GM23338 (cell line): ENCODE measurements at regions not wholly inside any gene's neighbourhood (a gene's known extent, or its start where the extent isn't known, plus 50 kb on each side); places are given as distances from the start of the nearest gene placed in this dataset.

Source experiments
- ATAC-seq: fragments of 200-7000 bp; cut with Tn5 transposase; 3 replicates; pipeline ENCODE4 v1.9.1; 2020
- DNase-seq: peaks from one replicate; pipeline ENCODE4 v3.0.0-alpha.2; 2015; ENCODE audit warnings: low spot score
- H2AFZ ChIP-seq: fragments of 200-600 bp; sonication (generic); 2 replicates; pipeline ENCODE4 v1.8.0; 2016; ENCODE audit warnings: antibody characterized with exemption, mild to moderate bottlenecking, moderate library complexity
- H3F3A ChIP-seq: fragments of 200-600 bp; sonication (generic); replicated peaks from 2 replicates; pipeline ENCODE4 v1.8.0; 2017; ENCODE audit warnings: antibody characterized with exemption, mixed run types, low read depth
- H3K27ac ChIP-seq: fragments of 200-600 bp; sonication (generic); 2 replicates; pipeline ENCODE4 v1.6.1; 2016; ENCODE audit warnings: low read depth
- H3K27me3 ChIP-seq: fragments of 200-600 bp; sonication (generic); 2 replicates; pipeline ENCODE4 v1.8.0; 2016; ENCODE audit warnings: mild to moderate bottlenecking, mixed run types, moderate library complexity; ENCODE audit not compliant: insufficient read depth
- H3K36me3 ChIP-seq: fragments of 200-600 bp; sonication (generic); 2 replicates; pipeline ENCODE4 v1.8.0; 2016; ENCODE audit warnings: mild to moderate bottlenecking; ENCODE audit not compliant: insufficient read depth
- H3K4me1 ChIP-seq: fragments of 200-600 bp; sonication (generic); 2 replicates; pipeline ENCODE4 v1.8.0; 2016; ENCODE audit warnings: mild to moderate bottlenecking, moderate library complexity; ENCODE audit not compliant: insufficient read depth
- H3K4me2 ChIP-seq: fragments of 200-600 bp; sonication (generic); 2 replicates; pipeline ENCODE4 v1.7.1; 2017; ENCODE audit warnings: mixed run types
- H3K4me3 ChIP-seq: fragments of 200-600 bp; sonication (generic); 2 replicates; pipeline ENCODE4 v1.6.1; 2016; ENCODE audit warnings: mixed run types
- H3K79me2 ChIP-seq: fragments of 200-600 bp; sonication (generic); replicated peaks from 2 replicates; pipeline ENCODE4 v1.8.0; 2017; ENCODE audit warnings: mild to moderate bottlenecking; ENCODE audit not compliant: insufficient read depth
- H3K9me2 ChIP-seq: fragments of 200-600 bp; sonication (generic); 2 replicates; pipeline ENCODE4 v1.8.0; 2017; ENCODE audit not compliant: insufficient read depth
- H4K20me1 ChIP-seq: fragments of 200-600 bp; sonication (generic); replicated peaks from 2 replicates; pipeline ENCODE4 v1.8.0; 2017; ENCODE audit warnings: mild to moderate bottlenecking; ENCODE audit not compliant: insufficient read depth
- H3K27ac Mint-ChIP-seq: 2 replicates; pipeline ENCODE4 v1.8.0; 2020; ENCODE audit warnings: inconsistent platforms, mild to moderate bottlenecking, moderate library complexity, mixed read lengths
- H3K27me3 Mint-ChIP-seq: 3 replicates; pipeline ENCODE4 v1.8.0; 2022; ENCODE audit warnings: low read depth, mild to moderate bottlenecking, moderate library complexity, mixed read lengths, inconsistent platforms; ENCODE audit not compliant: insufficient read depth, poor library complexity
- H3K36me3 Mint-ChIP-seq: 3 replicates; pipeline ENCODE4 v1.8.0; 2021; ENCODE audit warnings: low read depth, mild to moderate bottlenecking, inconsistent platforms, moderate library complexity, mixed read lengths
- H3K4me1 Mint-ChIP-seq: 3 replicates; pipeline ENCODE4 v1.8.0; 2020; ENCODE audit warnings: mild to moderate bottlenecking, inconsistent platforms, mixed read lengths
- H3K4me3 Mint-ChIP-seq: 3 replicates; pipeline ENCODE4 v1.8.0; 2021; ENCODE audit warnings: moderate library complexity, mild to moderate bottlenecking, inconsistent platforms, mixed read lengths
- H3K9me3 Mint-ChIP-seq: 3 replicates; pipeline ENCODE4 v1.8.0; 2020; ENCODE audit warnings: moderate library complexity, mild to moderate bottlenecking, inconsistent platforms, mixed read lengths
- EZH2 ChIP-seq: fragments of 200-600 bp; sonication (generic); IDR thresholded peaks from one replicate; pipeline ENCODE4 v1.8.0; 2017; ENCODE audit warnings: antibody characterized with exemption, mild to moderate bottlenecking, low read depth; ENCODE audit not compliant: unreplicated experiment
- EZH2phosphoT487 ChIP-seq: fragments of 200-600 bp; sonication (generic); IDR thresholded peaks from one replicate; pipeline ENCODE4 v1.8.1; 2018; ENCODE audit warnings: antibody characterized with exemption; ENCODE audit not compliant: unreplicated experiment
- JUNB ChIP-seq: IDR thresholded peaks from one replicate; pipeline ENCODE4 v1.6.1; 2016; ENCODE audit warnings: antibody characterized with exemption; ENCODE audit not compliant: unreplicated experiment
- NANOG ChIP-seq: IDR thresholded peaks from 2 replicates; pipeline ENCODE4 v1.6.1; 2016; ENCODE audit warnings: antibody characterized with exemption, borderline replicate concordance
- POLR2AphosphoS5 ChIP-seq: IDR thresholded peaks from 2 replicates; pipeline ENCODE4 v1.6.1; 2016; ENCODE audit warnings: antibody characterized with exemption, low read depth
- STAT1 ChIP-seq: IDR thresholded peaks from one replicate; pipeline ENCODE4 v1.6.1; 2016; ENCODE audit warnings: antibody characterized with exemption; ENCODE audit not compliant: unreplicated experiment
- ZNF114 ChIP-seq: fragments of 250-450 bp; sonication (Bioruptor Pico); IDR thresholded peaks from 2 replicates; pipeline ENCODE4 v1.5.0; 2020; ENCODE audit warnings: mild to moderate bottlenecking, moderate library complexity
- TF ChIP-seq, protein P1 (sequence below): IDR thresholded peaks from 2 replicates; pipeline ENCODE4 v1.6.1; 2016; ENCODE audit warnings: antibody characterized with exemption
- TF ChIP-seq, protein P2 (sequence below): IDR thresholded peaks from one replicate; pipeline ENCODE4 v1.6.1; 2018; ENCODE audit warnings: antibody characterized with exemption; ENCODE audit not compliant: unreplicated experiment
- TF ChIP-seq, protein P3 (sequence below), 2 experiments: fragments of 200-600 bp in 1 of 2; sonication (generic) in 1 of 2; conservative IDR thresholded peaks; 2 replicates each; pipeline versions ENCODE4 v1.5.1 to v1.6.1; 2016 to 2017; ENCODE audit warnings: antibody characterized with exemption in 2 of 2, low read depth in 2 of 2, mild to moderate bottlenecking in 2 of 2, moderate library complexity in 1 of 2
- TF ChIP-seq, protein P4 (sequence below): fragments of 250-450 bp; sonication (Bioruptor Pico); IDR thresholded peaks from 2 replicates; pipeline ENCODE4 v1.5.0; 2020; ENCODE audit warnings: mild to moderate bottlenecking, moderate library complexity

DNA sequence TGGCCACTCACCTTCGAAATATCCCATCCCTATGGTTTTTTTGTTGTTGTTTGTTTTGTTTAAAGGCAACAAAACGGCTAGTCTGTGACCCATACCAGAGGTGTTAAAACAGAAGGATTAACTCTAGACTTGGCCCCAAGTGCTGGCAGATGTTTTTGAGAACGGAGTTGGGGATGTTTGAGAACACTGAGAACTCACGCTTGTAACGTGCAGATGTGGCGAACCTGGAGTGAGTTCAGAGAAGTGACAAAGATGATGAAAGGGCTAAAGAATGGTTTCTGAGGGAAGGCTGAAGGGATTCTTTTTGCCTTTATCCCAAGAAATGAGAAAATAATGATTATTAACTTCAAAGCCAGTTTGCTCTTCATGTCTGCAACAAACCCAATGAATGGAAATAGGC lies 286.5 kb downstream of the ZNF608 start:
- no peak overlapping the region for H2AFZ ChIP-seq
- no peaks in the 10 kb centered on the region for H4K20me1 ChIP-seq
- ATAC-seq (no peak), DNase-seq (no peak)
- Mint-ChIP-seq H3K4me1 (peaks cover 20% of the 10 kb centered on the region), H3K4me3 (no peak overlapping the region), H3K27me3 (no peaks in the 10 kb centered on the region), H3K36me3 (peaks cover 51% of the 10 kb centered on the region), H3K9me3 (peaks cover 27% of the 10 kb centered on the region), H3K27ac (no peak overlapping the region)
- H3K4me1 ChIP-seq = peaks cover 25% of the 10 kb centered on the region
- H3F3A ChIP-seq = no peaks in the 10 kb centered on the region
- TF ChIP-seq POLR2AphosphoS5 (no peak), EZH2 (no peak), JUNB (no peak), ZNF114 (CRISPR knock-in tag) (no peak), STAT1 (no peak), NANOG (no peak), EZH2phosphoT487 (no peak)
- TF ChIP-seq, protein P1, sequence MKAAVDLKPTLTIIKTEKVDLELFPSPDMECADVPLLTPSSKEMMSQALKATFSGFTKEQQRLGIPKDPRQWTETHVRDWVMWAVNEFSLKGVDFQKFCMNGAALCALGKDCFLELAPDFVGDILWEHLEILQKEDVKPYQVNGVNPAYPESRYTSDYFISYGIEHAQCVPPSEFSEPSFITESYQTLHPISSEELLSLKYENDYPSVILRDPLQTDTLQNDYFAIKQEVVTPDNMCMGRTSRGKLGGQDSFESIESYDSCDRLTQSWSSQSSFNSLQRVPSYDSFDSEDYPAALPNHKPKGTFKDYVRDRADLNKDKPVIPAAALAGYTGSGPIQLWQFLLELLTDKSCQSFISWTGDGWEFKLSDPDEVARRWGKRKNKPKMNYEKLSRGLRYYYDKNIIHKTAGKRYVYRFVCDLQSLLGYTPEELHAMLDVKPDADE = no peak
- TF ChIP-seq, protein P2, sequence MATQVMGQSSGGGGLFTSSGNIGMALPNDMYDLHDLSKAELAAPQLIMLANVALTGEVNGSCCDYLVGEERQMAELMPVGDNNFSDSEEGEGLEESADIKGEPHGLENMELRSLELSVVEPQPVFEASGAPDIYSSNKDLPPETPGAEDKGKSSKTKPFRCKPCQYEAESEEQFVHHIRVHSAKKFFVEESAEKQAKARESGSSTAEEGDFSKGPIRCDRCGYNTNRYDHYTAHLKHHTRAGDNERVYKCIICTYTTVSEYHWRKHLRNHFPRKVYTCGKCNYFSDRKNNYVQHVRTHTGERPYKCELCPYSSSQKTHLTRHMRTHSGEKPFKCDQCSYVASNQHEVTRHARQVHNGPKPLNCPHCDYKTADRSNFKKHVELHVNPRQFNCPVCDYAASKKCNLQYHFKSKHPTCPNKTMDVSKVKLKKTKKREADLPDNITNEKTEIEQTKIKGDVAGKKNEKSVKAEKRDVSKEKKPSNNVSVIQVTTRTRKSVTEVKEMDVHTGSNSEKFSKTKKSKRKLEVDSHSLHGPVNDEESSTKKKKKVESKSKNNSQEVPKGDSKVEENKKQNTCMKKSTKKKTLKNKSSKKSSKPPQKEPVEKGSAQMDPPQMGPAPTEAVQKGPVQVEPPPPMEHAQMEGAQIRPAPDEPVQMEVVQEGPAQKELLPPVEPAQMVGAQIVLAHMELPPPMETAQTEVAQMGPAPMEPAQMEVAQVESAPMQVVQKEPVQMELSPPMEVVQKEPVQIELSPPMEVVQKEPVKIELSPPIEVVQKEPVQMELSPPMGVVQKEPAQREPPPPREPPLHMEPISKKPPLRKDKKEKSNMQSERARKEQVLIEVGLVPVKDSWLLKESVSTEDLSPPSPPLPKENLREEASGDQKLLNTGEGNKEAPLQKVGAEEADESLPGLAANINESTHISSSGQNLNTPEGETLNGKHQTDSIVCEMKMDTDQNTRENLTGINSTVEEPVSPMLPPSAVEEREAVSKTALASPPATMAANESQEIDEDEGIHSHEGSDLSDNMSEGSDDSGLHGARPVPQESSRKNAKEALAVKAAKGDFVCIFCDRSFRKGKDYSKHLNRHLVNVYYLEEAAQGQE = no peak
- TF ChIP-seq, protein P3, sequence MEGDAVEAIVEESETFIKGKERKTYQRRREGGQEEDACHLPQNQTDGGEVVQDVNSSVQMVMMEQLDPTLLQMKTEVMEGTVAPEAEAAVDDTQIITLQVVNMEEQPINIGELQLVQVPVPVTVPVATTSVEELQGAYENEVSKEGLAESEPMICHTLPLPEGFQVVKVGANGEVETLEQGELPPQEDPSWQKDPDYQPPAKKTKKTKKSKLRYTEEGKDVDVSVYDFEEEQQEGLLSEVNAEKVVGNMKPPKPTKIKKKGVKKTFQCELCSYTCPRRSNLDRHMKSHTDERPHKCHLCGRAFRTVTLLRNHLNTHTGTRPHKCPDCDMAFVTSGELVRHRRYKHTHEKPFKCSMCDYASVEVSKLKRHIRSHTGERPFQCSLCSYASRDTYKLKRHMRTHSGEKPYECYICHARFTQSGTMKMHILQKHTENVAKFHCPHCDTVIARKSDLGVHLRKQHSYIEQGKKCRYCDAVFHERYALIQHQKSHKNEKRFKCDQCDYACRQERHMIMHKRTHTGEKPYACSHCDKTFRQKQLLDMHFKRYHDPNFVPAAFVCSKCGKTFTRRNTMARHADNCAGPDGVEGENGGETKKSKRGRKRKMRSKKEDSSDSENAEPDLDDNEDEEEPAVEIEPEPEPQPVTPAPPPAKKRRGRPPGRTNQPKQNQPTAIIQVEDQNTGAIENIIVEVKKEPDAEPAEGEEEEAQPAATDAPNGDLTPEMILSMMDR (conservative IDR thresholded peaks at IDR 0.05; ENCODE audit: low read depth in 2 of 2) = no peak
- TF ChIP-seq, protein P4, sequence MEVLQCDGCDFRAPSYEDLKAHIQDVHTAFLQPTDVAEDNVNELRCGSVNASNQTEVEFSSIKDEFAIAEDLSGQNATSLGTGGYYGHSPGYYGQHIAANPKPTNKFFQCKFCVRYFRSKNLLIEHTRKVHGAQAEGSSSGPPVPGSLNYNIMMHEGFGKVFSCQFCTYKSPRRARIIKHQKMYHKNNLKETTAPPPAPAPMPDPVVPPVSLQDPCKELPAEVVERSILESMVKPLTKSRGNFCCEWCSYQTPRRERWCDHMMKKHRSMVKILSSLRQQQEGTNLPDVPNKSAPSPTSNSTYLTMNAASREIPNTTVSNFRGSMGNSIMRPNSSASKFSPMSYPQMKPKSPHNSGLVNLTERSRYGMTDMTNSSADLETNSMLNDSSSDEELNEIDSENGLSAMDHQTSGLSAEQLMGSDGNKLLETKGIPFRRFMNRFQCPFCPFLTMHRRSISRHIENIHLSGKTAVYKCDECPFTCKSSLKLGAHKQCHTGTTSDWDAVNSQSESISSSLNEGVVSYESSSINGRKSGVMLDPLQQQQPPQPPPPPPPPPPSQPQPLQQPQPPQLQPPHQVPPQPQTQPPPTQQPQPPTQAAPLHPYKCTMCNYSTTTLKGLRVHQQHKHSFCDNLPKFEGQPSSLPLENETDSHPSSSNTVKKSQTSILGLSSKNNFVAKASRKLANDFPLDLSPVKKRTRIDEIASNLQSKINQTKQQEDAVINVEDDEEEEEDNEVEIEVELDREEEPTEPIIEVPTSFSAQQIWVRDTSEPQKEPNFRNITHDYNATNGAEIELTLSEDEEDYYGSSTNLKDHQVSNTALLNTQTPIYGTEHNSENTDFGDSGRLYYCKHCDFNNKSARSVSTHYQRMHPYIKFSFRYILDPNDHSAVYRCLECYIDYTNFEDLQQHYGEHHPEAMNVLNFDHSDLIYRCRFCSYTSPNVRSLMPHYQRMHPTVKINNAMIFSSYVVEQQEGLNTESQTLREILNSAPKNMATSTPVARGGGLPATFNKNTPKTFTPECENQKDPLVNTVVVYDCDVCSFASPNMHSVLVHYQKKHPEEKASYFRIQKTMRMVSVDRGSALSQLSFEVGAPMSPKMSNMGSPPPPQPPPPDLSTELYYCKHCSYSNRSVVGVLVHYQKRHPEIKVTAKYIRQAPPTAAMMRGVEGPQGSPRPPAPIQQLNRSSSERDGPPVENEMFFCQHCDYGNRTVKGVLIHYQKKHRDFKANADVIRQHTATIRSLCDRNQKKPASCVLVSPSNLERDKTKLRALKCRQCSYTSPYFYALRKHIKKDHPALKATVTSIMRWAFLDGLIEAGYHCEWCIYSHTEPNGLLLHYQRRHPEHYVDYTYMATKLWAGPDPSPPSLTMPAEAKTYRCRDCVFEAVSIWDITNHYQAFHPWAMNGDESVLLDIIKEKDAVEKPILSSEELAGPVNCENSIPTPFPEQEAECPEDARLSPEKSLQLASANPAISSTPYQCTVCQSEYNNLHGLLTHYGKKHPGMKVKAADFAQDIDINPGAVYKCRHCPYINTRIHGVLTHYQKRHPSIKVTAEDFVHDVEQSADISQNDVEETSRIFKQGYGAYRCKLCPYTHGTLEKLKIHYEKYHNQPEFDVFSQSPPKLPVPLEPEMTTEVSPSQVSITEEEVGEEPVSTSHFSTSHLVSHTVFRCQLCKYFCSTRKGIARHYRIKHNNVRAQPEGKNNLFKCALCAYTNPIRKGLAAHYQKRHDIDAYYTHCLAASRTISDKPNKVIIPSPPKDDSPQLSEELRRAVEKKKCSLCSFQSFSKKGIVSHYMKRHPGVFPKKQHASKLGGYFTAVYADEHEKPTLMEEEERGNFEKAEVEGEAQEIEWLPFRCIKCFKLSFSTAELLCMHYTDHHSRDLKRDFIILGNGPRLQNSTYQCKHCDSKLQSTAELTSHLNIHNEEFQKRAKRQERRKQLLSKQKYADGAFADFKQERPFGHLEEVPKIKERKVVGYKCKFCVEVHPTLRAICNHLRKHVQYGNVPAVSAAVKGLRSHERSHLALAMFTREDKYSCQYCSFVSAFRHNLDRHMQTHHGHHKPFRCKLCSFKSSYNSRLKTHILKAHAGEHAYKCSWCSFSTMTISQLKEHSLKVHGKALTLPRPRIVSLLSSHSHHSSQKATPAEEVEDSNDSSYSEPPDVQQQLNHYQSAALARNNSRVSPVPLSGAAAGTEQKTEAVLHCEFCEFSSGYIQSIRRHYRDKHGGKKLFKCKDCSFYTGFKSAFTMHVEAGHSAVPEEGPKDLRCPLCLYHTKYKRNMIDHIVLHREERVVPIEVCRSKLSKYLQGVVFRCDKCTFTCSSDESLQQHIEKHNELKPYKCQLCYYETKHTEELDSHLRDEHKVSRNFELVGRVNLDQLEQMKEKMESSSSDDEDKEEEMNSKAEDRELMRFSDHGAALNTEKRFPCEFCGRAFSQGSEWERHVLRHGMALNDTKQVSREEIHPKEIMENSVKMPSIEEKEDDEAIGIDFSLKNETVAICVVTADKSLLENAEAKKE (CRISPR knock-in tag) = no peak
- H3K27ac ChIP-seq = no peak overlapping the region
- no peaks in the 10 kb centered on the region for H3K36me3 ChIP-seq
- H3K9me2 ChIP-seq = no peaks in the 10 kb centered on the region; the same call in 1 of the 2 replicates
- no peak overlapping the region for H3K4me3 ChIP-seq
- no peaks in the 10 kb centered on the region for H3K79me2 ChIP-seq
- no peak overlapping the region for H3K4me2 ChIP-seq
- no peaks in the 10 kb centered on the region for H3K27me3 ChIP-seq
